K562 (cell line): ENCODE measurements at regions not wholly inside any gene's neighbourhood (a gene's known extent, or its start where the extent isn't known, plus 50 kb on each side); places are given as distances from the start of the nearest gene placed in this dataset.

ENCODE experiments used
- CBFB ChIP-seq: sonication (generic); formaldehyde crosslinking; IDR thresholded peaks from 2 replicates; pipeline ENCODE4 v1.4.0; 2020; ENCODE audit warnings: mild to moderate bottlenecking, missing genetic modification reagents
- CREB1 ChIP-seq, 2 experiments: sonication (generic) in 1 of 2; formaldehyde crosslinking in 1 of 2; IDR thresholded peaks; 2 replicates each; pipeline versions ENCODE4 v1.6.1 to v1.8.0; 2012 to 2022; ENCODE audit warnings: inconsistent platforms in 1 of 2, mild to moderate bottlenecking in 1 of 2, missing genetic modification reagents in 1 of 2, moderate library complexity in 1 of 2
- ETV5 ChIP-seq: sonication (generic); formaldehyde crosslinking; IDR thresholded peaks from 2 replicates; pipeline ENCODE4 v1.4.0; 2020; ENCODE audit warnings: low read depth, mild to moderate bottlenecking, missing genetic modification reagents
- HDAC6 ChIP-seq: IDR thresholded peaks from 2 replicates; pipeline ENCODE4 v1.6.1; 2012; ENCODE audit warnings: low read depth, mild to moderate bottlenecking, control low read depth, inconsistent platforms, low read length, moderate library complexity
- KLF1 ChIP-seq: fragments of 450-650 bp; IDR thresholded peaks from 2 replicates; pipeline ENCODE4 v1.6.1; 2016; ENCODE audit warnings: missing genetic modification characterization, missing compliant biosample characterization
- SMAD4 ChIP-seq: fragments of 250-450 bp; sonication (Bioruptor Pico); conservative IDR thresholded peaks from 2 replicates; pipeline ENCODE4 v1.8.0; 2021; ENCODE audit warnings: inconsistent platforms, mild to moderate bottlenecking, moderate library complexity
- SRSF9 ChIP-seq: fragments of 200-400 bp; formaldehyde crosslinking; IDR thresholded peaks from 2 replicates; pipeline ENCODE4 v1.6.1; 2017; ENCODE audit warnings: low read depth, low read length, borderline replicate concordance
- ZNF124 ChIP-seq: sonication (generic); formaldehyde crosslinking; IDR thresholded peaks from 2 replicates; pipeline ENCODE4 v1.8.1; 2022; ENCODE audit warnings: missing genetic modification reagents
- ZNF408 ChIP-seq: fragments of 250-450 bp; sonication (Bioruptor Pico); IDR thresholded peaks from 2 replicates; pipeline ENCODE4 v1.4.0; 2020; ENCODE audit warnings: low read depth, mild to moderate bottlenecking, moderate library complexity
- TF ChIP-seq, protein P1 (sequence below): conservative IDR thresholded peaks from 2 replicates; pipeline ENCODE4 v1.6.1; 2011; ENCODE audit warnings: low read depth, mild to moderate bottlenecking, low read length; ENCODE audit not compliant: control insufficient read depth
- TF ChIP-seq, protein P2 (sequence below): fragments of 250-450 bp; sonication (Bioruptor Pico); IDR thresholded peaks from 2 replicates; pipeline ENCODE4 v1.8.0; 2022; ENCODE audit warnings: inconsistent platforms, mild to moderate bottlenecking, moderate library complexity, borderline replicate concordance
- TF ChIP-seq, protein P3 (sequence below): fragments of 450-650 bp; formaldehyde crosslinking; conservative IDR thresholded peaks from 2 replicates; pipeline ENCODE4 v1.4.0; 2022; ENCODE audit warnings: mild to moderate bottlenecking, missing genetic modification characterization
- TF ChIP-seq, protein P4 (sequence below): sonication (generic); formaldehyde crosslinking; IDR thresholded peaks from 2 replicates; pipeline ENCODE4 v1.8.0; 2022; ENCODE audit warnings: mild to moderate bottlenecking, missing genetic modification reagents
- TF ChIP-seq, protein P5 (sequence below): sonication (generic); formaldehyde crosslinking; IDR thresholded peaks from 2 replicates; pipeline ENCODE4 v1.9.0; 2022; ENCODE audit warnings: mild to moderate bottlenecking, missing genetic modification reagents

DNA sequence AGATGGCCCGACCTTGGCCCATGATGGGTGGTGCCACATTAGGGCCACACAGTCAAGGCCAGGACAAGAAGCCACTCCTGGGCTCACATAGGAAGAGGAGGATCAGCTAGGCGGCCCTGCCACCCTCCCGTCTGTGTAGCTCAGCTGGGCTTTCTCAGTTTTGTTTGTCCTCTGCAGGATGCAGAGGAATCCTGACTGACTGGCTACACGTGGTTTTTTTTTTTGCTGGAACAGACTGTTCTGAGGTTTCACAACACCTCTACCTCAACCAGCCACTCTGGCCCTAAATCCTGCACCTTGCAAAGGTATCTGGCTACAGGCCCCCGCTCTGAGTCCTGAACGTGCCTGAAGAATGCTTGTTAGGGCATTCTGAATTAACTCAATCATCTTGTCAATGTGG is 88.3 kb upstream of the MSX2 start (continued):
- TF ChIP-seq, protein P1, sequence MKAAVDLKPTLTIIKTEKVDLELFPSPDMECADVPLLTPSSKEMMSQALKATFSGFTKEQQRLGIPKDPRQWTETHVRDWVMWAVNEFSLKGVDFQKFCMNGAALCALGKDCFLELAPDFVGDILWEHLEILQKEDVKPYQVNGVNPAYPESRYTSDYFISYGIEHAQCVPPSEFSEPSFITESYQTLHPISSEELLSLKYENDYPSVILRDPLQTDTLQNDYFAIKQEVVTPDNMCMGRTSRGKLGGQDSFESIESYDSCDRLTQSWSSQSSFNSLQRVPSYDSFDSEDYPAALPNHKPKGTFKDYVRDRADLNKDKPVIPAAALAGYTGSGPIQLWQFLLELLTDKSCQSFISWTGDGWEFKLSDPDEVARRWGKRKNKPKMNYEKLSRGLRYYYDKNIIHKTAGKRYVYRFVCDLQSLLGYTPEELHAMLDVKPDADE, result no peak
- TF ChIP-seq ZNF124 (no peak), HDAC6 (no peak), ZNF408 (no peak), SMAD4 (no peak), CREB1 (IDR thresholded peaks at IDR 0.05) (no peak), CREB1 (CRISPR knock-in tag; IDR thresholded peaks at IDR 0.05) (no peak), CBFB (CRISPR knock-in tag) (no peak), ETV5 (CRISPR knock-in tag) (no peak), SRSF9 (no peak), KLF1 (no peak)
- TF ChIP-seq, protein P2, sequence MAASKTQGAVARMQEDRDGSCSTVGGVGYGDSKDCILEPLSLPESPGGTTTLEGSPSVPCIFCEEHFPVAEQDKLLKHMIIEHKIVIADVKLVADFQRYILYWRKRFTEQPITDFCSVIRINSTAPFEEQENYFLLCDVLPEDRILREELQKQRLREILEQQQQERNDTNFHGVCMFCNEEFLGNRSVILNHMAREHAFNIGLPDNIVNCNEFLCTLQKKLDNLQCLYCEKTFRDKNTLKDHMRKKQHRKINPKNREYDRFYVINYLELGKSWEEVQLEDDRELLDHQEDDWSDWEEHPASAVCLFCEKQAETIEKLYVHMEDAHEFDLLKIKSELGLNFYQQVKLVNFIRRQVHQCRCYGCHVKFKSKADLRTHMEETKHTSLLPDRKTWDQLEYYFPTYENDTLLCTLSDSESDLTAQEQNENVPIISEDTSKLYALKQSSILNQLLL (CRISPR knock-in tag), result no peak
- TF ChIP-seq, protein P3, sequence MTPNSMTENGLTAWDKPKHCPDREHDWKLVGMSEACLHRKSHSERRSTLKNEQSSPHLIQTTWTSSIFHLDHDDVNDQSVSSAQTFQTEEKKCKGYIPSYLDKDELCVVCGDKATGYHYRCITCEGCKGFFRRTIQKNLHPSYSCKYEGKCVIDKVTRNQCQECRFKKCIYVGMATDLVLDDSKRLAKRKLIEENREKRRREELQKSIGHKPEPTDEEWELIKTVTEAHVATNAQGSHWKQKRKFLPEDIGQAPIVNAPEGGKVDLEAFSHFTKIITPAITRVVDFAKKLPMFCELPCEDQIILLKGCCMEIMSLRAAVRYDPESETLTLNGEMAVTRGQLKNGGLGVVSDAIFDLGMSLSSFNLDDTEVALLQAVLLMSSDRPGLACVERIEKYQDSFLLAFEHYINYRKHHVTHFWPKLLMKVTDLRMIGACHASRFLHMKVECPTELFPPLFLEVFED (CRISPR knock-in tag), result no peak
- TF ChIP-seq, protein P4, sequence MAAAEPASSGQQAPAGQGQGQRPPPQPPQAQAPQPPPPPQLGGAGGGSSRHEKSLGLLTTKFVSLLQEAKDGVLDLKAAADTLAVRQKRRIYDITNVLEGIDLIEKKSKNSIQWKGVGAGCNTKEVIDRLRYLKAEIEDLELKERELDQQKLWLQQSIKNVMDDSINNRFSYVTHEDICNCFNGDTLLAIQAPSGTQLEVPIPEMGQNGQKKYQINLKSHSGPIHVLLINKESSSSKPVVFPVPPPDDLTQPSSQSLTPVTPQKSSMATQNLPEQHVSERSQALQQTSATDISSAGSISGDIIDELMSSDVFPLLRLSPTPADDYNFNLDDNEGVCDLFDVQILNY, result no peak
- TF ChIP-seq, protein P5, sequence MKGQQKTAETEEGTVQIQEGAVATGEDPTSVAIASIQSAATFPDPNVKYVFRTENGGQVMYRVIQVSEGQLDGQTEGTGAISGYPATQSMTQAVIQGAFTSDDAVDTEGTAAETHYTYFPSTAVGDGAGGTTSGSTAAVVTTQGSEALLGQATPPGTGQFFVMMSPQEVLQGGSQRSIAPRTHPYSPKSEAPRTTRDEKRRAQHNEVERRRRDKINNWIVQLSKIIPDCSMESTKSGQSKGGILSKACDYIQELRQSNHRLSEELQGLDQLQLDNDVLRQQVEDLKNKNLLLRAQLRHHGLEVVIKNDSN (CRISPR knock-in tag), result no peak
